Neutrophil (primary cell): ENCODE measurements at regions not wholly inside any gene's neighbourhood (a gene's known extent, or its start where the extent isn't known, plus 50 kb on each side); places are given as distances from the start of the nearest gene placed in this dataset.

ENCODE experiments used
- H3K27ac ChIP-seq: fragments of 200-600 bp; sonication (generic); 2 replicates; pipeline ENCODE4 v1.5.1; 2016; ENCODE audit warnings: mild to moderate bottlenecking, moderate library complexity
- H3K27me3 ChIP-seq: fragments of 200-600 bp; sonication (generic); 2 replicates; pipeline ENCODE4 v1.6.0; 2016; ENCODE audit warnings: mild to moderate bottlenecking
- H3K36me3 ChIP-seq: fragments of 200-600 bp; sonication (generic); 2 replicates; pipeline ENCODE4 v1.5.1; 2017
- H3K4me1 ChIP-seq, 2 experiments: fragments of 200-600 bp in 1 of 2; sonication (generic) in 1 of 2; 1 replicate in 1 of 2; 2 replicates in 1 of 2; pipeline versions ENCODE4 v1.5.1 to v1.6.1; 2013 to 2016; ENCODE audit warnings: low read depth in 1 of 2, low read length in 1 of 2, mild to moderate bottlenecking in 1 of 2, moderate library complexity in 1 of 2; ENCODE audit not compliant: control insufficient read depth in 1 of 2, insufficient read depth in 1 of 2
- H3K4me3 ChIP-seq, 2 experiments: fragments of 200-600 bp in 1 of 2; sonication (generic) in 1 of 2; 1 replicate in 1 of 2; 2 replicates in 1 of 2; pipeline ENCODE4 v1.5.1; 2013 to 2016; ENCODE audit warnings: low read depth in 1 of 2, low read length in 1 of 2, mild to moderate bottlenecking in 1 of 2, moderate library complexity in 1 of 2
- H3K9me3 ChIP-seq: fragments of 200-600 bp; sonication (generic); 2 replicates; pipeline ENCODE4 v1.5.1; 2016
- TF ChIP-seq, protein P1 (sequence below): fragments of 200-600 bp; sonication (generic); IDR thresholded peaks from 2 replicates; pipeline ENCODE4 v1.5.1; 2016; ENCODE audit warnings: antibody characterized with exemption

DNA sequence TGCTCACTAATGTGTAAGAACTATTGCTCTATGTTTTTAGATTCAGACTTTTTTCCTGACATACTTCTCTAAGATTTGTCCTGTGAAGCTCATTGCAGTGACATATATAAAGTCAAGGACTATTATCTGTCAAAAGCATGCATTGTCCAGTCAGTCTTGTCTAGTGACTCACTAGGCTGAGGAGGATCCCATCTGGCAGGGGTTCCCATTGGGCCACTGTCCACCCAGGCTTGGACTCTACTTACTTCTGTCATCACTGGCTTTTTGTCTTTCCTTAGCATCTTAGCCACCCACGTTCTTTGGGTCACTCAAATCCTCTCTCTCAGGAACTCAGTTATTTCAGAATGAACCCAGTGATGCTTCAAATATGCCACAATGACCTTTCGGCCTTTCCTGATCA lies 132.6 kb upstream of the NABP1 start:
- no peaks in the 10 kb centered on the region for H3K36me3 ChIP-seq
- H3K27me3 ChIP-seq = no peaks in the 10 kb centered on the region
- H3K9me3 ChIP-seq = no peaks in the 10 kb centered on the region
- H3K4me3 ChIP-seq = no peak overlapping the region
- H3K4me1 ChIP-seq = no peaks in the 10 kb centered on the region
- no peak overlapping the region for H3K27ac ChIP-seq
- TF ChIP-seq, protein P1, sequence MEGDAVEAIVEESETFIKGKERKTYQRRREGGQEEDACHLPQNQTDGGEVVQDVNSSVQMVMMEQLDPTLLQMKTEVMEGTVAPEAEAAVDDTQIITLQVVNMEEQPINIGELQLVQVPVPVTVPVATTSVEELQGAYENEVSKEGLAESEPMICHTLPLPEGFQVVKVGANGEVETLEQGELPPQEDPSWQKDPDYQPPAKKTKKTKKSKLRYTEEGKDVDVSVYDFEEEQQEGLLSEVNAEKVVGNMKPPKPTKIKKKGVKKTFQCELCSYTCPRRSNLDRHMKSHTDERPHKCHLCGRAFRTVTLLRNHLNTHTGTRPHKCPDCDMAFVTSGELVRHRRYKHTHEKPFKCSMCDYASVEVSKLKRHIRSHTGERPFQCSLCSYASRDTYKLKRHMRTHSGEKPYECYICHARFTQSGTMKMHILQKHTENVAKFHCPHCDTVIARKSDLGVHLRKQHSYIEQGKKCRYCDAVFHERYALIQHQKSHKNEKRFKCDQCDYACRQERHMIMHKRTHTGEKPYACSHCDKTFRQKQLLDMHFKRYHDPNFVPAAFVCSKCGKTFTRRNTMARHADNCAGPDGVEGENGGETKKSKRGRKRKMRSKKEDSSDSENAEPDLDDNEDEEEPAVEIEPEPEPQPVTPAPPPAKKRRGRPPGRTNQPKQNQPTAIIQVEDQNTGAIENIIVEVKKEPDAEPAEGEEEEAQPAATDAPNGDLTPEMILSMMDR = no peak

DNA sequence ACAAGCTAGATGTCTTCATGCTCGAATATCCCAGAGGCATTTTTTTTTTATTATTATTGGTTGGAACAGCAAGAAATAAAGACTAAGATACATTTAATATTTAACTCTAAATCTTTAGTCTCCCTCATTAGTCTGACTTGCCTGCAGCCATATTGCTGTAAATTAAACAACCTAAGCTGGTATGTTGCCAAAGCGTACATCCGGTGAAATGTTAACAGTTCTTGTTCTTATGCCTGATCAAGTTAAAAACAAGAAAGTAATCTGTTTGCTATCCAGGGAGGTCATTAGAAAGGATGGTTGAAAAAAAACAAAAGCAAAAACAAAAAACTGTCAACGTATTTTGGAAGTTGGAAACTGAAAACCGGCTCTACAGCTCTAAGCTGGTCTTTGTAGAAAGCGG lies 125.9 kb upstream of the NABP1 start:
- no peaks in the 10 kb centered on the region for H3K27me3 ChIP-seq
- no peak overlapping the region for H3K27ac ChIP-seq
- H3K36me3 ChIP-seq = no peaks in the 10 kb centered on the region
- TF ChIP-seq, protein P1 = no peak
- no peaks in the 10 kb centered on the region for H3K9me3 ChIP-seq
- H3K4me3 ChIP-seq = no peak overlapping the region
- peaks cover 0 to 3% of the 10 kb centered on the region in 2 experiments for H3K4me1 ChIP-seq

DNA sequence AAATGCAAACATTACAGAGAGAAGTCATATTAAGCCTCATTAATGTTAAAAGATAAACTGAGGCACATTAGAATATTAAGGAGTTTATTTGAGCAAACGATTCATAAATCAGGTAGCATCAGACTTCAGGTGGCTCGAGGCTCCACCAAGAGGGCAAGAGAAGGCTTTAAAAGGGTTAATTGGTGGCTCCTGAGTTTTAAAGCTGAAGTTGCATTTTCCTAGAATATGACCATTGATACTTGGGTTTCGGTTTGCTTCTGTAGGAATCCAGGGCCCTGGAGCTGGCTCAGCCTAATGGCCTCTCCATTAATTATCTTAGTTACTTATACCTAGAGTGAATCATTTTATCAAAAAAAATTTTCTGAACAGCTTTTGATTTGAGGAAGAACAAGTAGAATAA lies 123.7 kb upstream of the NABP1 start:
- Histone ChIP-seq H3K36me3 (no peaks in the 10 kb centered on the region), H3K4me1 (peaks cover 0 to 3% of the 10 kb centered on the region in 2 experiments), H3K9me3 (no peaks in the 10 kb centered on the region), H3K27ac (no peak overlapping the region), H3K4me3 (no peak overlapping the region), H3K27me3 (no peaks in the 10 kb centered on the region)
- TF ChIP-seq, protein P1 = no peak

DNA sequence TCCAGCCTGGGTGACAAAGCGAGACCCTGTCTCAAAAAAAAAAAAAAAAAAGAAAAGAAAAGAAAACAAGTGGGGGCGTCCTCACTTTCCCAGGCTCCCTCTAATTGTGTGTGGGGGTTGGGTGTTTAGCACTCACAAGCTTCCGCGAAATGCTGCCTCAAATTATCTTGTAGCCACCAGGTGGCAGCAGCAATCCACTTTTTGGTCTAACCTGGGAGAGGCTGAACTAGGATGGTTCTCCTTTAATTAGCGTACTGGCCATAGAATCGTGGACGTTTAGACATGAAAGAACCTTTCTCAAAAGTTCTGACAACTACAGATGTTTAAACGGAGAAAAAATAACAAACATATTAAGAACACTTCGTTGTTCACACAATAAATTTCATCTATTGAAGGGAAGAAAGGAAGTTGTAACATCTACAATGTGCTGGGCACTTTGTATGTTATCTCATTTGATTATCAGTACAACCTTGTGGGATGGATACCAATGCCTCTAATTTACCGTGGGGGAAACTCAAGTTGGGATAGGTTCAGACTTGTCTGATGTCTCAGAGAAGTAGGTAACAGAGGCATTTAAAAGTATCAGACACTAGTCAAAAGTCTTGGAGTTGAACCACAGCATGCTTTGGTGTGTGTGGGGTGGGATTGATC lies 122.7 kb upstream of the NABP1 start:
- Histone ChIP-seq H3K4me1 (peaks cover 0 to 3% of the 10 kb centered on the region in 2 experiments), H3K27ac (no peak overlapping the region), H3K4me3 (no peak overlapping the region), H3K9me3 (no peaks in the 10 kb centered on the region), H3K36me3 (no peaks in the 10 kb centered on the region), H3K27me3 (no peaks in the 10 kb centered on the region)
- TF ChIP-seq, protein P1 = peak; percentile 73

DNA sequence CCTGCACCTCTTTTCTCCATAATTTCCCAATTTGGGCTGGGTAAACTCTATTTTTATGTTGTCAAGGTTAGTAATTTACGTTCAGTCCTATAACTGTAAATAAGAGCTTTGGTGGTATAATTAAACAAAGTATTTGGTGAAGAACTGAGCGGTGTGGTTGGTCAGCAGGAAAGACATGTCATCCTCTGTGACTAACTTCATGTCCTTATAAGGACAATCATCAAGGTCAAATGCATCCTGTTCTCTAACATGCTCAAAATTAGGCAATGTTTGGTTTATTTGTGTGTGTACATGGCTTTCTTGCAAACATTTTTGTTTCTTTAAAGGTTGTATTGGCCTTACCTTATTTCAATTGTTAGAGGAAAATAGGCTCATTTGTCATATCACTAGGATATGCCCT lies 121.5 kb upstream of the NABP1 start:
- Histone ChIP-seq H3K27ac (no peak overlapping the region), H3K4me3 (no peak overlapping the region), H3K27me3 (no peaks in the 10 kb centered on the region), H3K9me3 (no peaks in the 10 kb centered on the region), H3K36me3 (no peaks in the 10 kb centered on the region), H3K4me1 (peaks cover 0 to 3% of the 10 kb centered on the region in 2 experiments)
- TF ChIP-seq, protein P1 = no peak
